ENCODE measurements at regions not wholly inside any gene's neighbourhood (a gene's known extent, or its start where the extent isn't known, plus 50 kb on each side); places are given as distances from the start of the nearest gene placed in this dataset.

- TF ChIP-seq MLX (CRISPR knock-in tag; IDR thresholded peaks at IDR 0.05) (no peak), ZBTB21 (CRISPR knock-in tag; IDR thresholded peaks at IDR 0.05; ENCODE audit: borderline replicate concordance) (no peak), KAT7 (CRISPR knock-in tag; IDR thresholded peaks at IDR 0.05; ENCODE audit: borderline replicate concordance) (no peak), PRDM15 (CRISPR knock-in tag; IDR thresholded peaks at IDR 0.05) (no peak), ZNF512 (CRISPR knock-in tag; IDR thresholded peaks at IDR 0.05; ENCODE audit: borderline replicate concordance) (no peak), NR3C1 (CRISPR knock-in tag; conservative IDR thresholded peaks at IDR 0.05; ENCODE audit: low read depth) (no peak), ZNF671 (CRISPR knock-in tag; IDR thresholded peaks at IDR 0.05) (no peak), ARID4B (CRISPR knock-in tag; IDR thresholded peaks at IDR 0.05; ENCODE audit: borderline replicate concordance) (no peak), CREM (CRISPR knock-in tag; IDR thresholded peaks at IDR 0.05) (no peak), ZNF317 (CRISPR knock-in tag; IDR thresholded peaks at IDR 0.05; ENCODE audit: borderline replicate concordance, low read depth) (no peak)
- ChIA-PET POLR2A (no interaction called here), CTCF (interaction anchor here (0.9 to 2.4 kb wide), 27 partner anchors 9 to 740 kb away, joined by 3 to 14 read pairs (median 4); no protein-coding TSS in a partner anchor)
- H3K9me3 Mint-ChIP-seq, result no peaks in the 10 kb centered on the region
- no peaks in the 10 kb centered on the region for H3K36me3 Mint-ChIP-seq
- DNase-seq (ENCODE audit: low spot score) (no peak), ATAC-seq (peak; percentile 22)
- no peak overlapping the region for H3K4me3 Mint-ChIP-seq
- H3K27ac Mint-ChIP-seq, result no peak overlapping the region
- peaks cover 14% of the 10 kb centered on the region for H3K4me1 Mint-ChIP-seq
- H3K27me3 Mint-ChIP-seq (ENCODE audit: low read depth), result no peaks in the 10 kb centered on the region; the same call in 1 of the 2 replicates
Measured at GRCh38 chr10:89852872-89853271, 151.5 kb downstream of the KIF20B start.

GRCh38 chr10:89853781-89854191, 152.4 kb downstream of the KIF20B start:
- Mint-ChIP-seq H3K4me3 (no peak overlapping the region), H3K4me1 (peaks cover 15% of the 10 kb centered on the region), H3K9me3 (no peaks in the 10 kb centered on the region), H3K36me3 (no peaks in the 10 kb centered on the region), H3K27ac (no peak overlapping the region), H3K27me3 (ENCODE audit: low read depth) (no peaks in the 10 kb centered on the region; the same call in 1 of the 2 replicates)
- ChIA-PET POLR2A (interaction anchor here (1.1 kb wide), 1 partner anchor 44 kb away, joined by 3 read pairs; no protein-coding TSS in a partner anchor), CTCF (interaction anchor here (0.6 to 2.4 kb wide), 33 partner anchors 8 to 739 kb away, joined by 3 to 14 read pairs (median 4); partner anchors contain the start of gene KIF20B)
- TF ChIP-seq ETV6 (CRISPR knock-in tag; IDR thresholded peaks at IDR 0.05) (peak; percentile 25; the same call in 1 of the 2 replicates), ZBTB21 (CRISPR knock-in tag; IDR thresholded peaks at IDR 0.05; ENCODE audit: borderline replicate concordance) (peak; percentile 39; the same call in 1 of the 2 replicates), CTCF (IDR thresholded peaks at IDR 0.05) (peak; percentile 59; the same call in 1 of the 2 replicates), JAZF1 (CRISPR knock-in tag; IDR thresholded peaks at IDR 0.05) (no peak)
- DNase-seq (ENCODE audit: low spot score) (peak; percentile 81), ATAC-seq (peak; percentile 98)

Measured in WTC11 (cell line).